ENCODE measurements at regions not wholly inside any gene's neighbourhood (a gene's known extent, or its start where the extent isn't known, plus 50 kb on each side); places are given as distances from the start of the nearest gene placed in this dataset.

DNA sequence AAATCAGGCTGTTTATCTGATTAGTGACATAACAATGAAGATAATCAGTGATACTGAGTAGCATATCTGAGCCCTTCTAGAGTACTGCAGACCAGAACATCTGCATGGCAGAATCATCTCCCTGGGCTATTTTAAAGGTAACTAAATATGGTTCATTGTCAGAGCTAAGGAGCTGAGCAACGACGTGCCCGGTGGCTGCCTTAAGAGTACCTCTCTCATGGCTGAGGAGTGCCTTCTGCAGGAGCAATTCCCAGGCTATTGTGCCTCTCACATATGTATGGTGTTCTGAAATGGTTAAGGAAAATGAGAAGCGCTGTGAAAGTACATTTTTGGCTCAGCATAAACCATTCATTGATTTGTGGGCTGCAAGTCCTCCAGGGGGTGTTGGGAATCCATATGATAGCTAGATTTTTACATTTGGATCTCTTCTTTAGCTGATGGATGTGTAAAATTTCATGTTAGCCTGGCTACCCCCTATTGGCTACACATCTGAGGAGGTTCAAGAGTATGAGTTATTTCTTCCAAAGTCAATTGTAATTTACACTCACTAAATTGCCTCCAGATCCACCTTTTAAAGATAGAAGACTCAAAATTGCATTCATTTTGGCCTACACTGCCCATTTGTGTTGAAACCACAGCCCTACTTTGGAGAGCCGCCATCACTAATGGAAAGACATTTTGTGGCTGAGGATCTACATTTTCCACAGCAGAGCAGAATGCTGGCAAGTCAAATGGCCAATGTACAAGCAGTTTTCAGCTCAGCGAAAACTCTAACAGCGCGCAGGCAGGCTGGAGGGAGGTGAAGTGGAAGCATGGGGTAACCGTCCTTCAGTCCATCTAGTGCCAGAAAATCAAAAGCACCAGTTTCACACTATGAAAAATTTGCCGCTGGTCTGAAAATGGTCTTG lies 198.0 kb downstream of the SIM1 start:
- Histone ChIP-seq H3K9me3 (ENCODE audit: control insufficient read depth, low read length) (no peaks in the 10 kb centered on the region), H3K9ac (ENCODE audit: low read length) (no peak overlapping the region), H3K4me1 (ENCODE audit: control insufficient read depth, insufficient read depth, low read length) (no peaks in the 10 kb centered on the region), H3K27me3 (ENCODE audit: control insufficient read depth, insufficient read depth, low read length) (no peaks in the 10 kb centered on the region), H3K4me3 (ENCODE audit: low read length) (no peak overlapping the region), H3K36me3 (ENCODE audit: control insufficient read depth, insufficient read depth, low read length) (no peaks in the 10 kb centered on the region)

GRCh38 chr6:100262086-100262485 lies 202.6 kb downstream of the SIM1 start:
- no peaks in the 10 kb centered on the region for H3K27me3 ChIP-seq (ENCODE audit: control insufficient read depth, insufficient read depth, low read length)
- H3K4me3 ChIP-seq (ENCODE audit: low read length) = no peak overlapping the region
- H3K4me1 ChIP-seq (ENCODE audit: control insufficient read depth, insufficient read depth, low read length) = no peaks in the 10 kb centered on the region
- no peaks in the 10 kb centered on the region for H3K36me3 ChIP-seq (ENCODE audit: control insufficient read depth, insufficient read depth, low read length)
- no peak overlapping the region for H3K9ac ChIP-seq (ENCODE audit: low read length)
- no peaks in the 10 kb centered on the region for H3K9me3 ChIP-seq (ENCODE audit: control insufficient read depth, low read length)

DNA sequence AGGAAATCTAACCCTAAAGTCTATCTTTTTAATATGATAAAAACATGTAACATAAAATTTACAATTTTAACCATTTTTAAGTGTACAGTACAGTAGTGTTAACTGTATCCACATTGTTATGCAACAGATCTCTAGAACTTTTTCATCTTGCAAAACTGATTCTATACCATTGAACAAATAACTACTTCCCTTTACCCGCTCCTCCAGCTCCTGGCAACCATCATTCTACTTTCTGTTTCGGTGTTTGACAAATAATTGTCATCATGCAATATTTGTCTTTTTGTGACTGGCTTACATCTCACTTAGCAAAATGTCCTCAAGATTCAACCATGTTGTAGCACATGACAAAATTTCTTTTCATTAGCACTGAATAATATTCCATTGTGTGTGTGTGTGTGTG lies 203.2 kb downstream of the SIM1 start:
- Histone ChIP-seq H3K4me3 (ENCODE audit: low read length) (no peak overlapping the region), H3K27me3 (ENCODE audit: control insufficient read depth, insufficient read depth, low read length) (no peaks in the 10 kb centered on the region), H3K9ac (ENCODE audit: low read length) (no peak overlapping the region)

GRCh38 chr6:100260584-100260983 lies 204.1 kb downstream of the SIM1 start:
- Histone ChIP-seq H3K4me3 (ENCODE audit: low read length) (no peak overlapping the region), H3K4me1 (ENCODE audit: control insufficient read depth, insufficient read depth, low read length) (no peaks in the 10 kb centered on the region), H3K27me3 (ENCODE audit: control insufficient read depth, insufficient read depth, low read length) (no peaks in the 10 kb centered on the region), H3K36me3 (ENCODE audit: control insufficient read depth, insufficient read depth, low read length) (no peaks in the 10 kb centered on the region), H3K9ac (ENCODE audit: low read length) (no peak overlapping the region), H3K9me3 (ENCODE audit: control insufficient read depth, low read length) (no peaks in the 10 kb centered on the region)

More for the DNA sequence above, 203.2 kb downstream of the SIM1 start:
- Histone ChIP-seq H3K4me1 (ENCODE audit: control insufficient read depth, insufficient read depth, low read length) (no peaks in the 10 kb centered on the region), H3K9me3 (ENCODE audit: control insufficient read depth, low read length) (no peaks in the 10 kb centered on the region), H3K36me3 (ENCODE audit: control insufficient read depth, insufficient read depth, low read length) (no peaks in the 10 kb centered on the region)

DNA sequence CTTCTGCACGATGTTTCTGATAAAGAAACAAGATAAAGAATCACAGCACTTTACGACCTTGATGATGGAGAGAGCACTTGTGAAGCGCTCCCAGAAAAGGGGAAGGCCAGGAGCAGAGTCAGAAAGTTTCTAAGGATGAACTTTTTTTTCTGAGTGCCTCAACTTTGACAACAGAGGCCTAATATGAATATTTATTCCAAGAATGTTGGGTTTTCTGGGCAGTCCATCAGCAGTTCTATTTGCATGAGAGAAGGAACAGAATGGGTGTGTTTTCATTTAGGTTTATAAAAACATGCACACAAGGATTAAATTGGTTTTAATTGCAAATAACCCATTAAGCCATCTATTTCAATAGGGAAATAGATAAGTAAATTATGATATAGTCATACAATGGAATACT lies 204.9 kb downstream of the SIM1 start:
- Histone ChIP-seq H3K4me3 (ENCODE audit: low read length) (no peak overlapping the region), H3K27me3 (ENCODE audit: control insufficient read depth, insufficient read depth, low read length) (no peaks in the 10 kb centered on the region), H3K9ac (ENCODE audit: low read length) (no peak overlapping the region), H3K4me1 (ENCODE audit: control insufficient read depth, insufficient read depth, low read length) (no peaks in the 10 kb centered on the region), H3K9me3 (ENCODE audit: control insufficient read depth, low read length) (no peaks in the 10 kb centered on the region), H3K36me3 (ENCODE audit: control insufficient read depth, insufficient read depth, low read length) (no peaks in the 10 kb centered on the region)

DNA sequence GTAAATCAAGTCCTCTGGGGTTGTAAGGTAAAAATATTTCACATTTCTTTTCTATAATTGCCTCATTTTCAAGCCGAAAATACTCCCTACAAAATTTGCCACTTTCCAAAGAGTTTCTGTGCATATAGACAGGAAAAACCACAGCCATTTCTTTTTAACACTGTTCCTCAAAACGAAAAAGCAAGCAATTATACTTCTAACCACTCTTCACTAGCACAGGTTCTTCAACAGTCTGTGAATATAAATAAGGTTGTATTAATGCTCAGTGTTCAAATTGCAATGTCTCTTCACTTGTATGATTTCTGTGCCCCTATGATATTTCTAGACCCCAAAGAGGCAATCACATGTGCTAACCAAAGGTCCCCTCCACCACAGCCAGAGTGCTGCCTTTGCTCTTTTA lies 206.0 kb downstream of the SIM1 start:
- Histone ChIP-seq H3K9me3 (ENCODE audit: control insufficient read depth, low read length) (no peaks in the 10 kb centered on the region), H3K4me1 (ENCODE audit: control insufficient read depth, insufficient read depth, low read length) (no peaks in the 10 kb centered on the region), H3K9ac (ENCODE audit: low read length) (no peak overlapping the region), H3K27me3 (ENCODE audit: control insufficient read depth, insufficient read depth, low read length) (no peaks in the 10 kb centered on the region), H3K36me3 (ENCODE audit: control insufficient read depth, insufficient read depth, low read length) (no peaks in the 10 kb centered on the region), H3K4me3 (ENCODE audit: low read length) (no peak overlapping the region)

DNA sequence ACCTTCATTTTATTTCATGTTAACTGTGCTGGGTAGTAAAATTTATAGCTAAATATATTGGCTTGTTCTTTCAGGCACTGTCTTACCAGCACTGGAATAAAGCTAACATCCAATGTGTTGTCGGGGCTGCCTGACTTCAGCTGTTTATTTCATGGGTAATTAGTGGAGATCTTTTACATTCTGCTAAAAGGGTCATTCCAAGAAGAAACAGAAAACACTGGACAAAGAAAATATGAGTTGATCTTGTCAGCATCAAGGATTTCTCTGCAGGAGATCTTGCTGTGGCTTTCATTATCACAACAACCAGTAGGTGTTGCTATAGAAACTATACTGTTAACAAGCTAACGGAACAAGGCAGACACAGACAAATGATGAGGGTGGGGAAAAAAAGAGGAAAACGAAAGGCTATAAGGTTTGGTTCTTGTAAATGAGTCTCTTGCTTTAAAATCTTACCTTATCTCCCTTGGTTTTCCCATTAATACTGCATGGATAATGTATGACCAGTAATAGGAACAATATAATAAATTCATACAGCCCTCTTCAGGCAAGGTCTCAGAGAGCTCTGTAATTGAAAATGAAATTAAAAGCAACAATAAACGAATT lies 206.8 kb downstream of the SIM1 start:
- Histone ChIP-seq H3K36me3 (ENCODE audit: control insufficient read depth, insufficient read depth, low read length) (no peaks in the 10 kb centered on the region), H3K4me3 (ENCODE audit: low read length) (no peak overlapping the region)

DNA sequence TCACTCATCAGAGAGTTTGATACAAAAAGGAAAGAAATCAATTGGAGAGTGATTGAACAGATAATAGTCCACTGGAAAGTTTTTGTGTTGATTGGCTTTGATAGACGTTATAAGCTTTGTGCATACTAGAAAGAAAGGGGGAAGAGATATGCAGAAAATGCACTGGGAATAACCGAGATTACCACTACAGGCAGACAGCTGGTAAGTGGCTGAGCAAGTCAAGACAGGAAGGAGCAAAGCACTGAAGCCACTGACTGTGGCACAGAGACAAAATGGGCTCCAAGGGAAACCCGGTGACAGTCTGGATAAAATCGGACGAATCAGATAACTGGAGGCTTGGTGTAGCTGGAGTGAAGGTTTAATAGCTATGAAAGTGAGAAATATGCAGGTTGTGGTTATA lies 209.0 kb downstream of the SIM1 start:
- H3K36me3 ChIP-seq (ENCODE audit: control insufficient read depth, insufficient read depth, low read length) = no peaks in the 10 kb centered on the region
- H3K4me3 ChIP-seq (ENCODE audit: low read length) = no peak overlapping the region
- H3K9ac ChIP-seq (ENCODE audit: low read length) = no peak overlapping the region

More for the DNA sequence above, 206.8 kb downstream of the SIM1 start:
- no peak overlapping the region for H3K9ac ChIP-seq (ENCODE audit: low read length)
- no peaks in the 10 kb centered on the region for H3K4me1 ChIP-seq (ENCODE audit: control insufficient read depth, insufficient read depth, low read length)
- no peaks in the 10 kb centered on the region for H3K27me3 ChIP-seq (ENCODE audit: control insufficient read depth, insufficient read depth, low read length)
- no peaks in the 10 kb centered on the region for H3K9me3 ChIP-seq (ENCODE audit: control insufficient read depth, low read length)

DNA sequence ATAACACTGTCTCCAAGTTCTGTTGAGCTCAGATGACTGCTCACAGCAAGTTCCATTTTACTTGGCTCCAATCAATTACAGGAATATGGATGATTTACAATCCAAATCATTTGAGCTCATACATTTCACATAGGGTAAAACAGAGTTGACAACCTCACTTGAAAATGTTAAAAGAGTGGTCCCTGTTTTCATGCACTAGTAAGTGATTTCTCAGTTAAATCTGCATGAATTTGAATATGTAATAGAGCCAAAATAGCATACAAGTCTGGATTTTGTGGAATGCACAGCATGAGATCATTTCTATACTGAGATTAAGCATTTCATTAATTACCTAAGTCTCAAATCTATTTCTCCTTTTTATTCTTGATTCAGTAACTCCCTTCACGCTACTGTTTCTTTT lies 217.6 kb downstream of the SIM1 start:
- Histone ChIP-seq H3K27me3 (ENCODE audit: control insufficient read depth, insufficient read depth, low read length) (no peaks in the 10 kb centered on the region), H3K4me1 (ENCODE audit: control insufficient read depth, insufficient read depth, low read length) (no peaks in the 10 kb centered on the region), H3K36me3 (ENCODE audit: control insufficient read depth, insufficient read depth, low read length) (no peaks in the 10 kb centered on the region), H3K4me3 (ENCODE audit: low read length) (no peak overlapping the region), H3K9ac (ENCODE audit: low read length) (no peak overlapping the region), H3K9me3 (ENCODE audit: control insufficient read depth, low read length) (no peaks in the 10 kb centered on the region)

More for the DNA sequence above, 209.0 kb downstream of the SIM1 start:
- Histone ChIP-seq H3K9me3 (ENCODE audit: control insufficient read depth, low read length) (no peaks in the 10 kb centered on the region), H3K27me3 (ENCODE audit: control insufficient read depth, insufficient read depth, low read length) (no peaks in the 10 kb centered on the region), H3K4me1 (ENCODE audit: control insufficient read depth, insufficient read depth, low read length) (no peaks in the 10 kb centered on the region)

DNA sequence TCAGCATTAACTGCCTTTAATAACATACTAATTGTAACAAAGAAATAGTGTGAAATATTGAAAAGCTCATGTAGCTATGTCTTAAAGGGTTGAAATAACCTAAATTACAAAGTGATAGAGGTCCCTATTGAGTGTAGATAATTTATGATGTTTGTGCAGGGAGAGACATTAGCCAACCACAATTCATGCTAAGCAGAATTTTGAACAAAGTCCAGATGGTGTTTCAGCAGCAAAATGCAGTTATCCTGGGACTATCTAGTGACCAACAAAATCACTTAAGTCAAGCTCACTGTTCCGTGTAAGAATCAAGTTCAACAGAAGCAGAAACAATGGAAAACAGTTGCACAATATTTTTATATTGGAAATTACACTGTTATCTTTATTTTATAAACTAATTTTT lies 218.5 kb downstream of the SIM1 start:
- Histone ChIP-seq H3K36me3 (ENCODE audit: control insufficient read depth, insufficient read depth, low read length) (no peaks in the 10 kb centered on the region), H3K9me3 (ENCODE audit: control insufficient read depth, low read length) (no peaks in the 10 kb centered on the region), H3K4me3 (ENCODE audit: low read length) (no peak overlapping the region), H3K27me3 (ENCODE audit: control insufficient read depth, insufficient read depth, low read length) (no peaks in the 10 kb centered on the region), H3K4me1 (ENCODE audit: control insufficient read depth, insufficient read depth, low read length) (no peaks in the 10 kb centered on the region), H3K9ac (ENCODE audit: low read length) (no peak overlapping the region)

- H3K36me3 ChIP-seq (ENCODE audit: control insufficient read depth, insufficient read depth, low read length) = no peaks in the 10 kb centered on the region
- no peak overlapping the region for H3K4me3 ChIP-seq (ENCODE audit: low read length)
- no peaks in the 10 kb centered on the region for H3K27me3 ChIP-seq (ENCODE audit: control insufficient read depth, insufficient read depth, low read length)
- H3K9me3 ChIP-seq (ENCODE audit: control insufficient read depth, low read length) = no peaks in the 10 kb centered on the region
- no peak overlapping the region for H3K9ac ChIP-seq (ENCODE audit: low read length)
- H3K4me1 ChIP-seq (ENCODE audit: control insufficient read depth, insufficient read depth, low read length) = no peaks in the 10 kb centered on the region
These were observed 223.9 kb downstream of the SIM1 start for GRCh38 chr6:100240798-100241197.

DNA sequence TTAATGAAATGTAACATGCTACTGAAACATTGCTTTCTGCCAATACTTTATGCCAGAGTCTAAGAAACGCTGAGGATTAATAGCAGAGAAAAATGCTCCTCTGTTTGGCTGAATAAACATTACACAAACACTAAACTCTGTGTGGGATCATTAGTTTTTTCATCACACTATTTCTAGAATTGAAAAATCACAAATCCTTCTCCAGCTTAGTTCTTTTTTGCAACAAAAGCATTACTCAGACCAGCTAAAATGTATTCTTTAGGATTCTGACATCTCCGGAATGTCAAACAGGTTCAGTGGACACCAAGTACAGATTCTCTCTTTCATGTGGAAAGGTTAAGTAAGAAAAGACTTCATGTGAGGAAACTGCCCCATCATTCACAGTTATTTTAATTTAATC lies 226.9 kb downstream of the SIM1 start:
- H3K9ac ChIP-seq (ENCODE audit: low read length) = no peak overlapping the region
- no peaks in the 10 kb centered on the region for H3K27me3 ChIP-seq (ENCODE audit: control insufficient read depth, insufficient read depth, low read length)
- no peaks in the 10 kb centered on the region for H3K36me3 ChIP-seq (ENCODE audit: control insufficient read depth, insufficient read depth, low read length)
- H3K9me3 ChIP-seq (ENCODE audit: control insufficient read depth, low read length) = no peaks in the 10 kb centered on the region
- no peak overlapping the region for H3K4me3 ChIP-seq (ENCODE audit: low read length)
- H3K4me1 ChIP-seq (ENCODE audit: control insufficient read depth, insufficient read depth, low read length) = no peaks in the 10 kb centered on the region

Measured in mucosa of stomach (tissue), 1 donor.